Endothelial cell of hepatic sinusoid (primary cell): ENCODE measurements at regions not wholly inside any gene's neighbourhood (a gene's known extent, or its start where the extent isn't known, plus 50 kb on each side); places are given as distances from the start of the nearest gene placed in this dataset.
"Not testable (repeated sequence)": the region's sequence is repeated elsewhere in the genome, so short reads cannot be mapped to it uniquely, and the experiment has no call there.

Experiments used
- in situ Hi-C: cut with HindIII; loops from 2 replicates; pipeline ENCODE4 v1.10.0; 2017; ENCODE audit warnings: low sequenced_read_pairs

DNA sequence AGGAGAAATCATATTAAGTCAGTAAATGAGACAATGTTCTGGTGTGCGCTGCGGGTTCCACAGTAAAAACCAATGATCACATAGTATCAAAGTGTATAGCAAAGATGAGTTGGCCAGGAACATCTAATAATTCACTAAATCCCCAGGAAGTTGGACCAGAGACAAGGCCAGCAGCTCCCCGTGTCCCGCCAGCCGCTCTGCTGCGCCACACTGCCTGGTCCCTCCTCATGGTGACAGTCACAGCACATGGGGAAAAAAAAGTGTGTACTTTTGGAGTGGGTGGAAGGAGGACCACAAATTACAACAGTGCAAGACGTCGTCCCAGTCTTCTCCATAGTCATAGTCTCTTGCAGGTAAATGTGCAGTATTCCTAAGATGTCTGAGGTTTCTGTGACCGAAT is 239.0 kb upstream of the RNF32 start:
- in situ Hi-C loops = no loop called here

DNA sequence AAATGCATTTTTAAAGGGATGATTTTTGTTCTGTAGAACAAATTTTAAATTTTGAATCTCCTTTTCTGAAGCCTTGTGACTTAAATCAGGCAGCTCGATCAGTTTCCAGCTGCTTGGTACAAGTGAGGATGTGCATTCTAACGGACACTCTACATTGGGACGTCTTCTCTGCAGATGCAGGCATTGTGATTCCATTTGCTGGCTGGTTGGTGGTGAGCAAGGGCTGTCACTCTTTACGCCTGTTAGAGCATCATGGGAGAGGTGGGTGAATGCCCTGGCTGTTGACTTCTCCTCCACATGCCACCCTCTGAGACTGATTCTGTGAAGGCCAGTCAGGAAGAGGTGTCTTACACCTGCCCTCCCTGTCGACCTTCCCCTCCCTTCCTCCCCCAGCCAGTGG is 240.5 kb upstream of the RNF32 start:
- in situ Hi-C loops = no loop called here

DNA sequence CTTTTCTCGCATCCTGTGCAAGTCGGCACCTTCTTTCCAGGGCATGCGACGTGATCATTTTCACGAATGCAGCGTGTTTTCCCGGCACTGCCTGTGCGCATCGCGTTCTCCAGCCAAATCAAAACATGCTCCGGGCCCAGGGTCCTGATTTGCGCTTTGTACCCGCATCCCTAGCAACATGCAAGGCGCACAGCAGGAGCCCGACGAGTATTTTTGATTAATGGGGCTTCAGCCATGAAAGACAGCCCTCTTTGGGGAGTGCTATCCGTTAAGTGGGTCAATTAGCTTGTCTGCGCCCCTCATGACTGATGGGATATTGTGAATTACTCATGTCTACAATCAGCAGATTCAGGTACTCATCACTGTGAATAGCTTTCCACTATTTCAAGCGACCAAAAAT is 243.3 kb upstream of the RNF32 start:
- in situ Hi-C loops = no loop called here

DNA sequence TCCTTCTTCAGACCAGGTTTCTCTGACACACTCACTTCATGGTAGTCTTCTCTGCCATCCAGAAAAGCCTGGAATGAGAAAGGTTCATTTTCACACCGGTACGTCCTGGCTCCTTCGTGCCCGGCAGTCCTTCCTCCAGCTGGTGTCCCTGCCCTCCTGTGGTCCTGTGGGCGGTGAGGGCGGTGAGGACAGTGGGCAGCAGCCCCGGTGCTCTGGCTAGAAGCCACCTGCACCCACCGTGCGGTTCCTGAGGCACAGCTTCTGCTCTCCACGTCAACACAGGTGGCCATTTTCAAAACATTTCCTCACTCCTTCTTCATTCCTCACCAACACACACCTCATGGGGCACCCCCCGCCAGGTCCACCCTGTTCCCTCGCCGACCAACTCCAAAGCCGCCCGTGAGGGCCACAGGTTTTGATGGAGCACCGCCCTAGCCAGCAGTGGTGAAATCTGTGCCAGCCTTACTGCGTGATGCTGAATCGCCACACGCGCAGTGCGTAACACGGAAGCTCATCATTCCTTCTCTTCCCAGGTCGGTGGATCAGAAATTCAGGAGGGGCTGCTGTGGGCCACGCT is 251.4 kb upstream of the RNF32 start:
- in situ Hi-C loops = no loop called here

DNA sequence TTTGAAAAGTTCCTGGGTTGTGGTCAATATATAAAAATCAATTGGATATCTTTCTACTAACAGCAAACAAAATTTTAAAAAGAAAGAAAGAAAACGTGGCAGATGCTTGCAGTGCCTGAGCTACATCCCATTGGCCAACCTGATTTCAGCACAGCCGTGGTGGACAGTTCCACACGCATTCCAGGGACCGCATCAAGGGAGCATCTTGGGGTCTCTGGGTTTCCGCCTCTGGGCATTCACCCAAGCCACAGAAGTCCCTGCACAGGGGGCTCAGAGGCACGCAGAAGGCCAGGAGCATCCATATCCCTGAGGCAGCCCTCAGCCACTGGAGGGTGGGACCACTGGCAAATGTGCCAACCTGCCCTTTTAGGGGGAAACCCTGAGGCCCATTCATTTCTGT is 254.5 kb upstream of the RNF32 start:
- in situ Hi-C loops = no loop called here

DNA sequence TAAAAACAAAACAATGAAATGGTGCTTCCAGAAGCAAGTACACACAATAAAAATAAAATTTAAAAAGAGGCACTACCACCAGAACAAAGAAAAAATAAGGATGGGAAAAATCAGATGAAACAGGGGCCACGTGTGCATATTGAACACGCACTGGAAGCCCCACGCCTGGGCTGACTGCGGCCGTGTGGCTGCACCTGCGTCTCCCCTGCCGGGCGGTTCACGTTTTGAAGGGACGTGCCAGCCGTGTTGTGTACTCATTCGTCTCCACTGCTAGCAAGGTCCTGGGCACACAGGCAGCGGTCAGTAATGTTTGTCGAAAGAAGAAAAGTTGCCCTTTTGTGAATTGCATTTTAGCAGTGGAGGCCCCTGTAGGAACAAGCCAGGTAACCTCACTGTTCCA is 255.9 kb upstream of the RNF32 start:
- in situ Hi-C loops = no loop called here

DNA sequence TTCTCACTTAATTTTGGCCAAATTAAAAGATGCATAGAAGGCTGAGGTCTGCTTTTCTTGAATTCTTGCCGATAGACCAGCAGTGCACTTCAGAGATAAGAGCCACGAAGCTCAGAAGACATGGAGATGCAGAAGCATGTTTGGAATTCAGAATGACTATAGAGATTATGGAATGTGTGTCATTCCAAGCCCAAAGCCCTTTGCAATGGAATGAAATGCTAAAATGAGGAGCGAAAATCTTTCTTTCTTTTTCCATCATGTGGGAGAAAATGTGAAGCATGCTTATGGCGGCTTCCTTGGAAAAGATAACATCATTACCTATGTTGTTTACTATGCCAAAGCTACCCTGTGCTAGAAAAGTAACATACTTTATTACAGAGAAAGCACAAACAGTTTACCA is 257.0 kb upstream of the RNF32 start:
- in situ Hi-C loops = no loop called here

DNA sequence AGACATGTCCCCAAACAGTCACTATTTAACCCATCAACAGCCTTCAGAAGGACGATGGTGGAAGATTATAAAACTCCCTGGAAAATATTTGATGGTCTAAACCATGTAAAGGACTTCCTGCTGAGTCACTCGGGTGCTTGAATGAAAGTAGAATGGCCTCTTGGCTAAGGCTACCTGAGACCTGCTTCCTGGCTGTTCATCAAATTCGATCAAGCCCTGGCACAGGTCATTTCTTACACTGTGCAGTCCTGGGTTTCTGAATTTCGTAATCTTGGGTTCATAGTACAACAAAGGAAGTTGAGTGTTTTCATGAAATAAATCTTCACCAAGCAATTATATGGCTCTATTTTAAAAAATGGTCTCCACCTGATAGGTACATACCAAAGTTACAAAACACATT is 260.3 kb upstream of the RNF32 start:
- in situ Hi-C loops = no loop called here

DNA sequence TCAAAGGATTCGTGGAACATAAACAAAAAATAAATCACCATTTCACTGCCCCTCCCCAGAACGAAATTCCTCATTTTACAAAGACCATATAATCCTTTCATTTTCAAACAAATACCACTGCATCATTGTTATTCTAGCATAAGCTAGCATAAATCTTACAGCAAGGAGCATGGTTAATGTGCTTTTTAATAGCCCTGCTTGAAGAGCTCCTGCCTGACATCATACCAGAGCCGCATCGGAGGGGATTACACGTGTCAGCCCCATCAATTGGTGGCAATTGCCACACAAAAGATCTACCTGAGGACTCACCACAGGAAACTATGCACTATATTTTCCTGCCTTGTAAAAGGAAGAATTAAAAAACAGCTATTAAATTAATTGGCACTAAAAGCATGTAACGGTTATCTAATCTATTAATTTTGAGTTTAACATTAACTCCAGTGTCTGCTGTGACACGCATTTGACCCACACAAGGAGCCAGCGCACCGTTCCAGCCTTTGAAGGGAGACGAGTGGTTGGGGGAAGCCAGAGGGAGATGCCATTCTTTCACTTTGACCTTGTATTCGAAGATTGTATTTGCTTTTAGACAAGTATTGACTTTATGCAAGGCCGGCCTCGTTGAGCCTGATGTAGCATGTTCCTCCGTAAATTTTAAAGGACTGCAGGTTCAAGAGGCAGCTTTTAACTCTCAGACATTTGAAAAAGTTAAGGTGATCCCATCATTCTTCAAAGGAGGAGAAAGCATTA is 261.1 kb upstream of the RNF32 start:
- in situ Hi-C loops = no loop called here

DNA sequence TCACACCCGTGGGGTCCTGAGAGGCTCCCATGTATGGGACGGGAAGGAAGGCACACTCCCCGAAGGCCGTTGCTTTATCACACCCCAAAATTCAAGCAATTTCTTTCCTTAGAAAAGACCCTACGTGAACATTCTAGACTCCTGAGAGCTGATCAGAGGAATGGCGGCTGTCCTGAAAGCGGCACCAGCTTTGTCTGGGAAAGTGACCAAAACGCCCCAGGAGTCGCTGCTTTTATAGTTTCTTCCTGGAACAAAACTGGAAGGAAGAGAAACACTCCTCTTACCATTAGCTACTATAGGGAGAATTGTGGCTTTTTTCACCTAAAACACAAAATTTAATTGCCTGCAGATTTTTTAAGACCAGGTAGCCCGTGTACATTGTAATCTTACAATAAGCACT is 261.8 kb upstream of the RNF32 start:
- in situ Hi-C loops = no loop called here

DNA sequence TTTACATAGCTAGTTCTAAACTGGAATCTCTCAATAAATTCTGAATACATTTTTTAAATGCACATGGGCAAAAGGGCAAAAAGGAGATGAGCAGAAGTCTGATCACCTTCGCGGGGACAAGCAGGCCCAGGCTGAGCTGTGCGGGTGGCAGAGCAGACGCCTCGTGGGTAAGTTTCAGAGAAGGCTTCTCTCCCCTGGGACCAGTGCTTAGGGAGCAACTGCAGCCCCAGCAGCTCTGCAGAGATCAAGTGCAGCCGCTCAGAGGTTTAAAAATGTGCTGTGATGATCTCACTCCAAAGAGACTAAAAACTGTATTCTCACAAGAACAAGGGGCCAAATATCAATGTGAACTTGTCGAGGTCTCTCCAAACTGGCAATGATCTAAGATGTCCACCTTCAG is 264.3 kb upstream of the RNF32 start:
- in situ Hi-C loops = no loop called here

DNA sequence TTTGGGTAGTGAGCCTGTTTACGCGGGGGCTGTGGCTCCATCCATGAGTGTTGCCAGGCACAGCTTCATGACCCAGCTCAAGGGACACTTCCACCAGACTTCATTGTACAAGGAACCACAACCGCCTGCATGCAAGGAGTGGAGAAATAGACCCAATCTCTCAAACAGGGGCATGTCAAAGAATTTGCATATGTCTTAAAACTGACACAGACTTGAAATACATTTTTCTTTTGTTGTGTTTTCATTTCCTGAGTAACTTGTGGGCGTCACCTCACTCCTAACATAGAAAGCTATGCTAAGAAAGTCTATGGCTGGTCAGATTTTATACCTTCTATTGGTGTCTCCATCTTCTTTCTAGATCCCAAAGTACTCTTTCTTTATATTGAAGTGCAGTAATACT is 266.2 kb upstream of the RNF32 start:
- in situ Hi-C loops = no loop called here

DNA sequence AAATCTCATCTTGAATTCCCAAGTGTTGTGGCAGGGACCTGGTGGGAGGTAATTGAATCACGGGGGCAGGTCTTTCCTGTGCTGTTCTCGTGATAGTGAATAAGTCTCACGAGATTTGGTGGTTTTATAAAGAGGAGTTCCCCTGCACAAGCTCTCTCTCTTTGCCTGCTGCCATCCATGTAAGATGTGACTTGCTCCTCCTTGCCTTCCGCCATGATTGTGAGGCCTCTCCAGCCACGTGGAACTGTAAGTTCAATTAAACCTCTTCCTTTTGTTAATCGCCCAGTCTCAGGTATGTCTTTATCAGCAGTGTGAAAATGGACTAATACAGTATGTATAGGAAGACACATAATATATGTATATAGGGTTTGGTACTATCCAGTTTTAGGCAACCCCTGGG is 270.6 kb upstream of the RNF32 start:
- in situ Hi-C loops = not testable (repeated sequence)

DNA sequence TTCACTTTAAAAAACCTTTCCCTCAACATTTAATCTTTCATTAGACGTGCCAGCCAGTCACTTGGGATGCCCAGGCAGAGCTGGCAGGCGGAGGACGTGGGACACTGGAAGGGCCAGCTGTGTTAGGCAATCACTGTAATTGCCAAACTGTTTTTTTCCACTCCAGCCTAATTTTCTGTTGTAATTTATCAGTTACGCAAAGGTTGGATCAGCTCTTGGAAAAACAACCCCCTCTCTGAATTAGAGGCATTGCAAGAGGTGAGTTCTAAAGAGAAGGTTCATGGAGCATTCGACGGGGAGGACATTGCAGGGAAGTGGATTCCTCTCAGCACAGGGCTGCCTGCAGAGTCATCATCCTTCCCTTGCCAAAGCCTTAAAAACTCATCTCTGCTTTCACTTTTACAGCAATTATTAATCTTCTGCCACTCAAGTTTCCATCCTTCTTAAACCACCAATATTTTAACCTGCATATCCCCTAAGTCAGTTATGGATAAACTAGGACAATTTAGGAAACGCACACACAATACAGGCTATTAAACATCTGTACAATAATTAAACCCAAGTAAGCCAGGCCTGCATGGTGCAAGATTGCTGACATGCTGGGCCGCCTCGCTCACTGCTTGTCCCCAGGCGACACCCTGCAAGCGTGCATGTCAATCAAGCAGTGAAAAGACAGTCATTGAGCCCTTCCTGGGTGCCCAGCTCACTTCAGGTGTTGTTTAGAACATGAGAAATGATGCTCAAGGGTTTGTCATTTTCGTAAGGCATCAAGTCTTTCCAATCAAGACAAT is 272.3 kb upstream of the RNF32 start:
- in situ Hi-C loops = no loop called here

DNA sequence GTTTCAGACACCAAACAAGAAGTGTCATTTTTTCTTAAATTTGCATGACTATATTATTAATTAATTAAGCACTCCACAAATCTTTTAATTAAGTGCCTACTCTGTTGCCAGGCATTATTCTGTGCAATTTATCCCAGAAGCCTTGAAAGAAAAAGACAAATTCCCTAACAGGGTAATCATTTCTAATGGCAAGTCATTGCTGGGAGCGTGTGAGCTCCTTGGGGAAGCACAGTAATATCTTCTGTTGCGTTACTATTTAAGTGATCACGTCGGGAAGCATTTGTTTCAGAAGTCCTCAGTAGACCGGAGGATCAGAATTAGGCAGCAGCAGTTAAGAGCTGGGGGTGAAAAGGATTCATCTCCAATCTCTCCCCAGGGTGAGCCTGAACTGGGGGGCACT is 276.8 kb upstream of the RNF32 start:
- in situ Hi-C loops = no loop called here

DNA sequence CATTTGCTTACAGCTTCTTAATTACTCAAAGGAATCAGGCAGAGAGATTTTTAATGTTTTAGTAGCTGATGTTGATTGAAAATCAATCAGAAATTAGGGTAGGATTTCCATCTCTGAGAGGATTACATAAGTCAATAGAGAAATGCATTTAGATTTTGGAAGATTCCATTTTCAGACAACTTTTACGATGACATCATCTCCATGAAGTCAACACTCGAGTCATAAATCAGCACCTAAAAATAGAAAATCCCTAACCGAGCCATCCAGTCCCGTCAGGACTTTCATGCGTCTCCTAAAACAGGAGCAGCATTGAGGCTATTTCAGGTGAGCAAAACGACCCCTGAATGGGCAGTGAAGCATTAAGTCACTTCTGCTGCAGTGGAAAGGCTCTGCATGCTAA is 279.7 kb upstream of the RNF32 start:
- in situ Hi-C loops = no loop called here

DNA sequence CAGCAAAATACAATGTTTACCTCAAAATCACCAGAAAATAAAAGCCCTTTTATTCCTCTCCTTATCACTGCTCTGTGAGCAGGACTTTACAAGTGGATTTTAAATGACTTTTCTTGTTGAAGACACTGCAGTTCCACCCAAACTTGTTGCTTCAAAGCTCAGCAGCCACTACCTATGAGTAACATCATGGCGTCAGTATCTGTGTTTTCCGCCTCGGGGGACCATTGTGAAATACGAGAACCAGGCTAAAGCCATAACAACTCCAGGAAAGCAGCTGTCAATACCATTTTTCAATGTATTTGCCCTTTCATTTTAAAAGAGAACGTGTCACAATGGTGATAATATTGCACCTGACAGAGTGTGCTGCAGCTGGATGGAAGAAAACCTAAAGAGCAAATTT is 284.0 kb upstream of the RNF32 start:
- in situ Hi-C loops = no loop called here

DNA sequence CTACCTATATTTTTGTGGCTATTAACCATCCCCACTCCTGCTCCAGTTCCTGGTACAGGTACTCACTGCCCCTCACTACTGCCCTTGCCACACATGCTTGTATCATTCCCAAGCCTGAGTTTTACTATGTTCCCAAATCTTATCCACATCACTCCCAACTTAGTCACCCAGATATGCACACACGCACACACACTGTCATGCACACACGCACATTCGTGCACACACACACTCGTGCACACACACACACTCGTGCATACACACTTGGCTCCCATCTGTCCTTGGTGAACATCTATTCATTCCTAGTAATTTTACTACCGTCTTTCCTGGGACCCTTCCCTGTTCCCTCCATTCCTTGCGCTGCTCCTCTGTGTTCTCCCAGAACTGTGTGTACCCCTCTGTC is 287.2 kb upstream of the RNF32 start:
- in situ Hi-C loops = no loop called here

DNA sequence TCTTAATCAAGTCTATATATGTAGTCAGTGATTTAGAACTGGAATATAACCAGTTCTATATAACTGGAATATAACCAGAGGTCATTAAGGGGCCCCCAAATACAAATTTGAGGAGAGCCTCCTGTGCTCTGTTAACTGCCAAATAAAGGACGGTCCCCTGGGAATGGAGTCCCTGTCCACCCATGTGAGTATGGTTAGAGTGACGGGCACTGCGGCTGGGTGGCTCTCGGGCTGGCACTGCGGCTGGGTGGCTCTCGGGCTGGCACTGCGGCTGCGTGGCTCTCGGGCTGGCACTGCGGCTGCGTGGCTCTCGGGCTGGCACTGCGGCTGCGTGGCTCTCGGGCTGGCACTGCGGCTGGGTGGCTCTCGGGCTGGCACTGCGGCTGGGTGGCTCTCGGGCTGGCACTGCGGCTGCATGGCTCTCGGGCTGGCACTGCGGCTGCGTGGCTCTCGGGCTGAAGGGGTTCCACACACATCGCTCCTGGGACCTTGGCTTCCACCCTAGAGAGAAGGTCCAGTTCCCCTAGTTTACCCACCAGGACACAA is 292.8 kb upstream of the RNF32 start:
- in situ Hi-C loops = not testable (repeated sequence)

DNA sequence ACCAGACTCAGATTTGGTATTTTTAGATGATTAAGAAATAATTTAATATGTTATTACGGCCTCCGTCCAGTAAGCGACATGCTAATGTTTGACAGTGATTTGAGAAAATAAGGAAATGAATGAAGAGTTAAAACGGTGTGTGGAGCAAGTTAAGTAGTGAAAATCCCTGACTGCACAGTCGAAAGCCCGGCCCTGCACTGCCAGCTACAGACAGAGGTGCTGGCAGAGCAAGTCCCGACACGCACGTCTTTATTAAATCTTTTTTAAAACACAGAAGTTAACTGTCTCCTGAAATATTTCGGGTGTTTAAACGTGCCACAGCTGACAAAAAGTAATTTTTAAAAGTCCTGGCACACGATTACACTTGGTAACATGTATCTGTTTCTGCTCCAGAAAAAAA is 293.4 kb upstream of the RNF32 start:
- in situ Hi-C loops = no loop called here

DNA sequence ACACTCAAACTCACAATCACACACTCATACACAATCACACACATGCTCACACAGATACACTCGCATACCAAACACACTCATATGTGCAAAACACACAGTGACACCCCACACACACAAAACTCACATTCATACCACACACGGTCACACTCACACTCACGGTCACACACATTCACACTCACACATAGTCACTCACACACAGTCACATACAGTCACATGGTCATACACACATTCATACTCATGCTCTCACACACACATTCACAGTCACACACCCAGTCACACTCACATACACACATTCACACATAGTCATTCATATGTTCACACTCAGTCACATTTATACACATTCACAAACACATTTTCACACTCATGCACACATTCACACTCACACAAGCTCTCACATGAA is 296.0 kb upstream of the RNF32 start:
- in situ Hi-C loops = no loop called here

DNA sequence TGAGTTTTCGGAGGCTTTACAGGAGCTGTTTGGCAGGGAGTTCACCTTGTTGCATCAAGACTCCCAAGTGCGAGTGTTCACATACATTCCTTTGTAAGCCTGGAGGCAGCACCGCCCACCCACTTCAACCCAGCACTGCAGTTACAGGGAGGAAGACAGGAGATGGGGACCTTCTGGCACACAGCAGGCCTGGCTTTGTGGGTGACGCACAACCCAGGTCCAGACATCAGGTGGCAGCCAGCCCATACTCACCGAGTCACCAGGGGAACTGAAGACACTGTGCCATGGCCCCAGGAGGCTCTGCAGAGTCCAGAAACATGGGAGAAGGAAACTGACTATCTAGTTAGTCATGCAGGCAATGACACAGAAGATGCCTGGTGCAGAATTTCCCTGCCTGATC is 305.9 kb upstream of the RNF32 start:
- in situ Hi-C loops = loop anchor here (10.0 kb wide), 1 partner anchor 220 kb away; no protein-coding TSS in a partner anchor
